Prostate gland (tissue), 2 donors: ENCODE measurements at regions not wholly inside any gene's neighbourhood (a gene's known extent, or its start where the extent isn't known, plus 50 kb on each side); places are given as distances from the start of the nearest gene placed in this dataset.

Experiments used
- DNase-seq: peaks from one replicate; pipeline ENCODE4 v3.0.0-alpha.2; 2019; ENCODE audit warnings: low spot score
- H3K27ac ChIP-seq, 2 donors: fragments of 200-600 bp; sonication (generic); 2 replicates each; pipeline ENCODE4 v1.5.1; 2017 to 2019
- H3K27me3 ChIP-seq: fragments of 200-600 bp; sonication (generic); replicated peaks from 2 replicates; pipeline ENCODE4 v1.5.1; 2019; ENCODE audit not compliant: insufficient read depth
- H3K36me3 ChIP-seq, 2 donors: fragments of 200-600 bp; sonication (generic); 1 replicate in 1 of 2; 2 replicates in 1 of 2; pipeline versions ENCODE4 v1.5.1 to v1.8.1; 2017 to 2019
- H3K4me1 ChIP-seq: fragments of 200-600 bp; sonication (generic); replicated peaks from 2 replicates; pipeline ENCODE4 v1.5.1; 2019
- H3K4me3 ChIP-seq, 2 donors: fragments of 200-600 bp; sonication (generic); 2 replicates each; pipeline ENCODE4 v1.5.1; 2017 to 2019
- H3K9me3 ChIP-seq: fragments of 200-600 bp; sonication (generic); 2 replicates; pipeline ENCODE4 v1.5.1; 2017
- CTCF ChIP-seq, 4 experiments: fragments of 200-600 bp in 2 of 4; fragments of 450-650 bp in 2 of 4; sonication (generic) in 2 of 4; IDR thresholded peaks; 1 replicate in 3 of 4; 2 replicates in 1 of 4; pipeline ENCODE4 v1.5.1; 2016 to 2019; ENCODE audit warnings: antibody characterized with exemption in 4 of 4, mild to moderate bottlenecking in 2 of 4, moderate library complexity in 2 of 4
- POLR2A ChIP-seq: fragments of 450-650 bp; IDR thresholded peaks from one replicate; pipeline ENCODE4 v1.6.1; 2016; ENCODE audit warnings: antibody characterized with exemption, mild to moderate bottlenecking
- POLR2AphosphoS5 ChIP-seq: sonication (generic); formaldehyde crosslinking; IDR thresholded peaks from one replicate; pipeline ENCODE4 v1.6.1; 2017; ENCODE audit warnings: antibody characterized with exemption
- WGBS: methylation state at CpG from one replicate; pipeline ENCODE4 v1.1.5; 2018; 5-methylcytosine and 5-hydroxymethylcytosine counted together
- intact Hi-C: fragments of 100-400 bp; cut with DNase I; formaldehyde crosslinking; loops from one replicate; pipeline ENCODE4 v1.14.2; 2022

- DNase-seq = no peak
- H3K4me3 ChIP-seq = no peak overlapping the region
- 35% methylated on average over 3 of the region's 3 CpGs for WGBS
- TF ChIP-seq POLR2AphosphoS5 (no peak), CTCF (IDR thresholded peaks at IDR 0.05) (no peak), POLR2A (no peak)
- intact Hi-C loops = no loop called here
- H3K36me3 ChIP-seq = no peaks in the 10 kb centered on the region
- H3K9me3 ChIP-seq = no peaks in the 10 kb centered on the region
- H3K27ac ChIP-seq = no peak overlapping the region
- H3K4me1 ChIP-seq = no peaks in the 10 kb centered on the region
- H3K27me3 ChIP-seq = no peaks in the 10 kb centered on the region
Measured at GRCh38 chr13:105442040-105442439, 1093.4 kb downstream of the EFNB2 start.

GRCh38 chr13:105441051-105441750 is 1094.3 kb downstream of the EFNB2 start:
- Histone ChIP-seq H3K27me3 (no peaks in the 10 kb centered on the region), H3K36me3 (no peaks in the 10 kb centered on the region), H3K4me3 (no peak overlapping the region), H3K9me3 (no peaks in the 10 kb centered on the region), H3K4me1 (no peaks in the 10 kb centered on the region), H3K27ac (no peak overlapping the region)
- TF ChIP-seq CTCF (IDR thresholded peaks at IDR 0.05) (no peak), POLR2A (no peak), POLR2AphosphoS5 (no peak)
- 70% methylated on average over 9 of the region's 9 CpGs for WGBS
- no peak for DNase-seq
- intact Hi-C loops = no loop called here

- H3K4me1 ChIP-seq = no peaks in the 10 kb centered on the region
- TF ChIP-seq POLR2AphosphoS5 = no peak
- TF ChIP-seq POLR2A = no peak
- H3K27ac ChIP-seq = no peak overlapping the region
- no peak for DNase-seq
- intact Hi-C loops = no loop called here
- H3K27me3 ChIP-seq = no peaks in the 10 kb centered on the region
- no peaks in the 10 kb centered on the region for H3K36me3 ChIP-seq
- no peak overlapping the region for H3K4me3 ChIP-seq
- no peaks in the 10 kb centered on the region for H3K9me3 ChIP-seq
Measured at GRCh38 chr13:105436943-105437342, 1098.5 kb downstream of the EFNB2 start.

- intact Hi-C loops = no loop called here
- DNase-seq = no peak
- no peaks in the 10 kb centered on the region for H3K27me3 ChIP-seq
- no peaks in the 10 kb centered on the region for H3K4me1 ChIP-seq
- no peaks in the 10 kb centered on the region for H3K36me3 ChIP-seq
- TF ChIP-seq CTCF (IDR thresholded peaks at IDR 0.05) (no peak), POLR2AphosphoS5 (no peak), POLR2A (no peak)
- no peaks in the 10 kb centered on the region for H3K9me3 ChIP-seq
- no peak overlapping the region for H3K27ac ChIP-seq
- H3K4me3 ChIP-seq = no peak overlapping the region
- 74% methylated on average over 2 of the region's 2 CpGs for WGBS
Measured at GRCh38 chr13:105432438-105432837, 1103.0 kb downstream of the EFNB2 start.

GRCh38 chr13:105428811-105429210 is 1106.7 kb downstream of the EFNB2 start:
- DNase-seq = no peak
- H3K27ac ChIP-seq = no peak overlapping the region
- TF ChIP-seq CTCF (IDR thresholded peaks at IDR 0.05) = no peak
- TF ChIP-seq POLR2AphosphoS5 = no peak
- TF ChIP-seq POLR2A = no peak
- H3K27me3 ChIP-seq = no peaks in the 10 kb centered on the region
- H3K9me3 ChIP-seq = no peaks in the 10 kb centered on the region
- 52% methylated on average over 2 of the region's 2 CpGs for WGBS
- no peaks in the 10 kb centered on the region for H3K4me1 ChIP-seq
- no peak overlapping the region for H3K4me3 ChIP-seq
- no peaks in the 10 kb centered on the region for H3K36me3 ChIP-seq
- intact Hi-C loops = no loop called here
